ENCODE measurements at regions not wholly inside any gene's neighbourhood (a gene's known extent, or its start where the extent isn't known, plus 50 kb on each side); places are given as distances from the start of the nearest gene placed in this dataset.

- no peaks in the 10 kb centered on the region for H3K27me3 ChIP-seq
- no peak overlapping the region for H3K27ac ChIP-seq
- intact Hi-C loops (cut with DNase I), result no loop called here
- no peaks in the 10 kb centered on the region for H3K4me1 ChIP-seq (ENCODE audit: insufficient read depth)
- WGBS, 3 donors, result 78 to 88% (median 82%) methylated on average over 6 of the region's 6 CpGs
- H3K4me3 ChIP-seq, result no peak overlapping the region
- no peaks in the 10 kb centered on the region for H3K36me3 ChIP-seq
- no peak for DNase-seq
- TF ChIP-seq POLR2A (IDR thresholded peaks at IDR 0.05), result no peak
- TF ChIP-seq EP300 (IDR thresholded peaks at IDR 0.05), result no peak
- TF ChIP-seq CTCF (IDR thresholded peaks at IDR 0.05), result no peak
- H3K9me3 ChIP-seq, result no peaks in the 10 kb centered on the region
Observed at GRCh38 chr15:96553931-96554330, 223.4 kb downstream of the NR2F2 start.

- no peaks in the 10 kb centered on the region for H3K36me3 ChIP-seq
- H3K4me1 ChIP-seq (ENCODE audit: insufficient read depth), result no peaks in the 10 kb centered on the region
- no peak for TF ChIP-seq POLR2A (IDR thresholded peaks at IDR 0.05)
- no peak for TF ChIP-seq EP300 (IDR thresholded peaks at IDR 0.05)
- TF ChIP-seq CTCF (IDR thresholded peaks at IDR 0.05), result no peak
- intact Hi-C loops (cut with DNase I), result no loop called here
- H3K9me3 ChIP-seq, result no peaks in the 10 kb centered on the region
- DNase-seq, result no peak
- H3K4me3 ChIP-seq, result no peak overlapping the region
- H3K27ac ChIP-seq, result no peak overlapping the region
- no peaks in the 10 kb centered on the region for H3K27me3 ChIP-seq
Observed at GRCh38 chr15:96554541-96554940, 224.0 kb downstream of the NR2F2 start.

- WGBS, 3 donors, result 94 to 100% (median 96%) methylated on average over 1 of the region's 1 CpG
- Histone ChIP-seq H3K27ac (no peak overlapping the region), H3K9me3 (peaks cover 0 to 3% of the 10 kb centered on the region in 2 donors), H3K4me1 (ENCODE audit: insufficient read depth) (no peaks in the 10 kb centered on the region), H3K36me3 (no peaks in the 10 kb centered on the region), H3K27me3 (no peaks in the 10 kb centered on the region), H3K4me3 (no peak overlapping the region)
- intact Hi-C loops (cut with DNase I), result no loop called here
- TF ChIP-seq EP300 (IDR thresholded peaks at IDR 0.05), result no peak
- no peak for TF ChIP-seq CTCF (IDR thresholded peaks at IDR 0.05)
- TF ChIP-seq POLR2A (IDR thresholded peaks at IDR 0.05), result no peak
- no peak for DNase-seq
Observed at GRCh38 chr15:96559087-96559486, 228.6 kb downstream of the NR2F2 start.

- Histone ChIP-seq H3K9me3 (peaks cover 0 to 3% of the 10 kb centered on the region in 2 donors), H3K4me1 (ENCODE audit: insufficient read depth) (no peaks in the 10 kb centered on the region), H3K36me3 (no peaks in the 10 kb centered on the region), H3K4me3 (no peak overlapping the region), H3K27ac (no peak overlapping the region), H3K27me3 (no peaks in the 10 kb centered on the region)
- WGBS, 3 donors, result 86 to 89% (median 87%) methylated on average over 4 of the region's 4 CpGs
- intact Hi-C loops (cut with DNase I), result no loop called here
- TF ChIP-seq EP300 (IDR thresholded peaks at IDR 0.05) (no peak), POLR2A (IDR thresholded peaks at IDR 0.05) (no peak), CTCF (IDR thresholded peaks at IDR 0.05) (no peak)
- no peak for DNase-seq
Observed at GRCh38 chr15:96559631-96560030, 229.1 kb downstream of the NR2F2 start.

Measured in ovary (tissue), 7 donors.